Thyroid gland (tissue), 4 donors: ENCODE measurements at regions not wholly inside any gene's neighbourhood (a gene's known extent, or its start where the extent isn't known, plus 50 kb on each side); places are given as distances from the start of the nearest gene placed in this dataset.

ENCODE experiments used
- DNase-seq, 2 donors: peaks; one replicate each; pipeline ENCODE4 v3.0.0-alpha.2; 2019
- H3K27ac ChIP-seq, 3 donors: fragments of 200-600 bp; sonication (generic); 1 replicate in 2 of 3; 2 replicates in 1 of 3; pipeline ENCODE4 v1.5.1; 2016 to 2019; ENCODE audit warnings: mild to moderate bottlenecking in 1 of 3, moderate library complexity in 1 of 3
- H3K27me3 ChIP-seq: fragments of 200-600 bp; sonication (generic); one replicate; pipeline ENCODE4 v1.5.1; 2019
- H3K36me3 ChIP-seq, 2 donors: fragments of 200-600 bp; sonication (generic); one replicate each; pipeline ENCODE4 v1.5.1; 2016 to 2019
- H3K4me1 ChIP-seq, 2 donors: fragments of 200-600 bp; sonication (generic); one replicate each; pipeline ENCODE4 v1.5.1; 2017 to 2019
- H3K4me3 ChIP-seq, 3 donors: fragments of 200-600 bp; sonication (generic); replicated peaks in 1 of 3; 1 replicate in 2 of 3; 2 replicates in 1 of 3; pipeline ENCODE4 v1.5.1; 2016; ENCODE audit warnings: mild to moderate bottlenecking in 1 of 3
- H3K9me3 ChIP-seq: fragments of 200-600 bp; sonication (generic); one replicate; pipeline ENCODE4 v1.5.1; 2017
- CTCF ChIP-seq, 6 experiments: fragments of 200-600 bp in 3 of 6; fragments of 450-650 bp in 3 of 6; sonication (generic) in 3 of 6; IDR thresholded peaks; one replicate each; pipeline ENCODE4 v1.5.1; 2016 to 2019; ENCODE audit warnings: antibody characterized with exemption in 6 of 6, mild to moderate bottlenecking in 2 of 6, inconsistent platforms in 1 of 6, moderate library complexity in 1 of 6
- POLR2A ChIP-seq, 2 donors: fragments of 450-650 bp; IDR thresholded peaks; one replicate each; pipeline ENCODE4 v1.6.1; 2017; ENCODE audit warnings: antibody characterized with exemption in 2 of 2, mild to moderate bottlenecking in 2 of 2, moderate library complexity in 1 of 2
- WGBS, 2 donors: methylation state at CpG; one replicate each; pipeline ENCODE4 v1.1.5; 2017; 5-methylcytosine and 5-hydroxymethylcytosine counted together
- intact Hi-C: fragments of 100-400 bp; cut with DNase I; formaldehyde crosslinking; loops from one replicate; pipeline ENCODE4 v1.15.1; 2023

- no peak for DNase-seq
- 64 to 69% methylated on average over 5 of the region's 5 CpGs for WGBS, 2 donors
- H3K27me3 ChIP-seq: no peaks in the 10 kb centered on the region
- no peaks in the 10 kb centered on the region for H3K36me3 ChIP-seq
- no peaks in the 10 kb centered on the region for H3K9me3 ChIP-seq
- H3K27ac ChIP-seq: no peak overlapping the region
- no peaks in the 10 kb centered on the region for H3K4me1 ChIP-seq
- H3K4me3 ChIP-seq: no peak overlapping the region
- intact Hi-C loops: no loop called here
- TF ChIP-seq POLR2A (IDR thresholded peaks at IDR 0.05) (no peak), CTCF (IDR thresholded peaks at IDR 0.05) (no peak)
These were observed 126.9 kb downstream of the IPMK start for GRCh38 chr10:58140691-58141347.

GRCh38 chr10:58140054-58140453 is 127.6 kb downstream of the IPMK start:
- Histone ChIP-seq H3K4me1 (no peaks in the 10 kb centered on the region), H3K27ac (no peak overlapping the region), H3K9me3 (no peaks in the 10 kb centered on the region), H3K36me3 (no peaks in the 10 kb centered on the region), H3K27me3 (no peaks in the 10 kb centered on the region), H3K4me3 (no peak overlapping the region)
- WGBS, 2 donors: 63 to 67% methylated on average over 2 of the region's 2 CpGs
- no peak for DNase-seq
- no peak for TF ChIP-seq POLR2A (IDR thresholded peaks at IDR 0.05)
- TF ChIP-seq CTCF (IDR thresholded peaks at IDR 0.05): no peak
- intact Hi-C loops: no loop called here

- DNase-seq: no peak
- TF ChIP-seq CTCF (IDR thresholded peaks at IDR 0.05) (no peak), POLR2A (IDR thresholded peaks at IDR 0.05) (no peak)
- no peak overlapping the region for H3K4me3 ChIP-seq
- H3K9me3 ChIP-seq: no peaks in the 10 kb centered on the region
- 71 to 83% methylated on average over 5 of the region's 5 CpGs for WGBS, 2 donors
- H3K36me3 ChIP-seq: no peaks in the 10 kb centered on the region
- H3K27me3 ChIP-seq: no peaks in the 10 kb centered on the region
- H3K27ac ChIP-seq: no peak overlapping the region
- intact Hi-C loops: no loop called here
- no peaks in the 10 kb centered on the region for H3K4me1 ChIP-seq
These were observed 129.9 kb downstream of the IPMK start for GRCh38 chr10:58137813-58138212.

- Histone ChIP-seq H3K36me3 (no peaks in the 10 kb centered on the region), H3K27me3 (no peaks in the 10 kb centered on the region), H3K4me1 (no peaks in the 10 kb centered on the region), H3K27ac (no peak overlapping the region), H3K4me3 (no peak overlapping the region), H3K9me3 (no peaks in the 10 kb centered on the region)
- no peak for DNase-seq
- 82 to 84% methylated on average over 9 of the region's 9 CpGs for WGBS, 2 donors
- no peak for TF ChIP-seq POLR2A (IDR thresholded peaks at IDR 0.05)
- TF ChIP-seq CTCF (IDR thresholded peaks at IDR 0.05): no peak
- intact Hi-C loops: no loop called here
These were observed 152.3 kb downstream of the IPMK start for GRCh38 chr10:58115218-58116050.

GRCh38 chr10:58109731-58110130 is 158.0 kb downstream of the IPMK start:
- Histone ChIP-seq H3K4me3 (no peak overlapping the region), H3K36me3 (no peaks in the 10 kb centered on the region), H3K27ac (no peak overlapping the region), H3K4me1 (peaks cover 0 to under 1% of the 10 kb centered on the region in 2 donors), H3K27me3 (no peaks in the 10 kb centered on the region), H3K9me3 (no peaks in the 10 kb centered on the region)
- intact Hi-C loops: no loop called here
- DNase-seq: no peak
- no peak for TF ChIP-seq POLR2A (IDR thresholded peaks at IDR 0.05)
- TF ChIP-seq CTCF (IDR thresholded peaks at IDR 0.05): no peak
- WGBS, 2 donors: 80 to 81% methylated on average over 3 of the region's 3 CpGs
